NCI-H2227 (cell line): ENCODE measurements at regions not wholly inside any gene's neighbourhood (a gene's known extent, or its start where the extent isn't known, plus 50 kb on each side); places are given as distances from the start of the nearest gene placed in this dataset.

Source experiments
- DNase-seq: peaks from one replicate; lab custom pipeline; 2025; ENCODE audit not compliant: unreplicated experiment; lab: John Stamatoyannopoulos, UW

- DNase-seq = no peak
Observed at GRCh38 chr3:171955598-171955997, 83.8 kb upstream of the FNDC3B start.

GRCh38 chr3:171956181-171956683 is 83.1 kb upstream of the FNDC3B start:
- no peak for DNase-seq

- no peak for DNase-seq
Observed at GRCh38 chr3:171956705-171957104, 82.7 kb upstream of the FNDC3B start.

- DNase-seq = peak; percentile 67
Observed at GRCh38 chr3:171959532-171960089, 79.8 kb upstream of the FNDC3B start.

- DNase-seq = no peak
Observed at GRCh38 chr3:171960159-171960558, 79.2 kb upstream of the FNDC3B start.

- peak; percentile 41 for DNase-seq
Observed at GRCh38 chr3:171962137-171962720, 77.1 kb upstream of the FNDC3B start.

GRCh38 chr3:171963546-171963945 is 75.8 kb upstream of the FNDC3B start:
- DNase-seq = no peak

- no peak for DNase-seq
Observed at GRCh38 chr3:171965067-171965712, 74.2 kb upstream of the FNDC3B start.

- no peak for DNase-seq
Observed at GRCh38 chr3:171966533-171967136, 72.7 kb upstream of the FNDC3B start.

- DNase-seq = no peak
Observed at GRCh38 chr3:171967137-171967783, 72.1 kb upstream of the FNDC3B start.

GRCh38 chr3:171967932-171968678 is 71.3 kb upstream of the FNDC3B start:
- no peak for DNase-seq

GRCh38 chr3:171970301-171970788 is 69.0 kb upstream of the FNDC3B start:
- DNase-seq = no peak

GRCh38 chr3:171971919-171972514 is 67.4 kb upstream of the FNDC3B start:
- DNase-seq = no peak

GRCh38 chr3:171972871-171973348 is 66.5 kb upstream of the FNDC3B start:
- no peak for DNase-seq

GRCh38 chr3:171974986-171975837 is 64.2 kb upstream of the FNDC3B start:
- no peak for DNase-seq

GRCh38 chr3:171976526-171976925 is 62.9 kb upstream of the FNDC3B start:
- DNase-seq = no peak

- no peak for DNase-seq
Observed at GRCh38 chr3:171977441-171977840, 61.9 kb upstream of the FNDC3B start.

GRCh38 chr3:171977860-171978259 is 61.5 kb upstream of the FNDC3B start:
- no peak for DNase-seq

- DNase-seq = no peak
Observed at GRCh38 chr3:171978390-171978789, 61.0 kb upstream of the FNDC3B start.
